ENCODE measurements at regions not wholly inside any gene's neighbourhood (a gene's known extent, or its start where the extent isn't known, plus 50 kb on each side); places are given as distances from the start of the nearest gene placed in this dataset.

DNA sequence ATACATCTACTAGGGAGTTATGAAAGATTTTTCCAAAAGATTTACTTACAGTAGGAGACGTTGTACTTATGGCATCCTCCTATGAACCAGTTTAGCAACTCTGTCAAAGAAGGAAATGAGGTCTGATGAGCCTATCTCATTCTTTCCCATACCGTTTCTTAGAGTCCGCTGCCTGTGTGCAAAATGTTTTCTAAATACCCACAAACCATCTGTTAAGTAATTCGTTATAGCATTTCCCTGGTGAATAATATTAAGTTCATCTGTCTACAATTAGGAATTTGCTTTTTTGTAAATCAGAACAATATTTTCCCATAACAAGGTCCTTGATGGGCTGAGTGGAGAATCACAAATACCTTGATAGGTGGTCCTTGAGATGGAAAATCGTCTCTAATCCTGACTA, 178.8 kb upstream of the TMTC4 start:
- H3K4me3 ChIP-seq (ENCODE audit: control insufficient read depth, low read depth, low read length), result no peak overlapping the region
- DNase-seq (ENCODE audit: low read depth), result no peak
- TF ChIP-seq, protein P1, sequence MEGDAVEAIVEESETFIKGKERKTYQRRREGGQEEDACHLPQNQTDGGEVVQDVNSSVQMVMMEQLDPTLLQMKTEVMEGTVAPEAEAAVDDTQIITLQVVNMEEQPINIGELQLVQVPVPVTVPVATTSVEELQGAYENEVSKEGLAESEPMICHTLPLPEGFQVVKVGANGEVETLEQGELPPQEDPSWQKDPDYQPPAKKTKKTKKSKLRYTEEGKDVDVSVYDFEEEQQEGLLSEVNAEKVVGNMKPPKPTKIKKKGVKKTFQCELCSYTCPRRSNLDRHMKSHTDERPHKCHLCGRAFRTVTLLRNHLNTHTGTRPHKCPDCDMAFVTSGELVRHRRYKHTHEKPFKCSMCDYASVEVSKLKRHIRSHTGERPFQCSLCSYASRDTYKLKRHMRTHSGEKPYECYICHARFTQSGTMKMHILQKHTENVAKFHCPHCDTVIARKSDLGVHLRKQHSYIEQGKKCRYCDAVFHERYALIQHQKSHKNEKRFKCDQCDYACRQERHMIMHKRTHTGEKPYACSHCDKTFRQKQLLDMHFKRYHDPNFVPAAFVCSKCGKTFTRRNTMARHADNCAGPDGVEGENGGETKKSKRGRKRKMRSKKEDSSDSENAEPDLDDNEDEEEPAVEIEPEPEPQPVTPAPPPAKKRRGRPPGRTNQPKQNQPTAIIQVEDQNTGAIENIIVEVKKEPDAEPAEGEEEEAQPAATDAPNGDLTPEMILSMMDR (conservative IDR thresholded peaks at IDR 0.05; ENCODE audit: control insufficient read depth, insufficient read depth, low read depth, low read length), result no peak

DNA sequence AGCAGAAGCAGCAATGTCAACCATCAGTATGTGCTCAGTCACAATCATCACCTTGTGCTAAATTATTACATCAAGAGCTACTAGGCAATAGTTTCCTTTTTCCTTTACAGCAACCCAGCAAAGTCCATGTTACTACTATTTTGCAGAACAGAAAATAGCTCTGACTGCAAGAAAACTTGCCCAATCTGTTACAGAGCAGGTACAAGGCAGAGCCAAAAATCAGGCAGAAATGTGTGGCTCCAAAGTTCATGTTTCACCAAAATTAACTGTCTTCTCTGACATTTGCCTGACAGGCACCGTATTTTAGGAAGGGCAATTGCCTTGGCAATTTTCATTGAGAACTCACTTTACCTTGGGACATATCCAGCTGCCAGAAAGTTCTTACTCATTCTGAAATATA, 177.6 kb upstream of the TMTC4 start:
- DNase-seq (ENCODE audit: low read depth), result no peak
- TF ChIP-seq, protein P1 (conservative IDR thresholded peaks at IDR 0.05; ENCODE audit: control insufficient read depth, insufficient read depth, low read depth, low read length), result no peak
- H3K4me3 ChIP-seq (ENCODE audit: control insufficient read depth, low read depth, low read length), result no peak overlapping the region

DNA sequence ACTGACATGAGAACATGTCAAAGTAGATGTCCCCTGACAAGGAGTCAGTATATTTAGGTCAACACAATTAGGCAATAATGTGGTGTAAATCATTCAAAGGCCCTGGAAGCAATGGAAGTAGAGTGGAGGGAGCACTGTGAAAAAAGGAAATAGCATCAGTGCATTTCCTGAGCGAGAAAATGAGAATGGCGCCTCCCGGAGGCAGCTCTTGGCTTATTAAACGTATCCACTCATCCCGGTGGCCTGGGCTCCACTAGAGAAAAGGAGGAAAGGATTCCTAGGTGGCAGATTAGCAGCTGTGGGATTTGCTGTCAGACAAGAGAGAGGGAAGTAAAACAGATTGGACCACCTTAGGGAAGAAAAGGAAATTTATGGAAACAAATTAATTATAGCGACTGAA, 173.7 kb upstream of the TMTC4 start:
- no peak for DNase-seq (ENCODE audit: low read depth)
- H3K4me3 ChIP-seq (ENCODE audit: control insufficient read depth, low read depth, low read length), result no peak overlapping the region
- TF ChIP-seq, protein P1 (conservative IDR thresholded peaks at IDR 0.05; ENCODE audit: control insufficient read depth, insufficient read depth, low read depth, low read length), result no peak

DNA sequence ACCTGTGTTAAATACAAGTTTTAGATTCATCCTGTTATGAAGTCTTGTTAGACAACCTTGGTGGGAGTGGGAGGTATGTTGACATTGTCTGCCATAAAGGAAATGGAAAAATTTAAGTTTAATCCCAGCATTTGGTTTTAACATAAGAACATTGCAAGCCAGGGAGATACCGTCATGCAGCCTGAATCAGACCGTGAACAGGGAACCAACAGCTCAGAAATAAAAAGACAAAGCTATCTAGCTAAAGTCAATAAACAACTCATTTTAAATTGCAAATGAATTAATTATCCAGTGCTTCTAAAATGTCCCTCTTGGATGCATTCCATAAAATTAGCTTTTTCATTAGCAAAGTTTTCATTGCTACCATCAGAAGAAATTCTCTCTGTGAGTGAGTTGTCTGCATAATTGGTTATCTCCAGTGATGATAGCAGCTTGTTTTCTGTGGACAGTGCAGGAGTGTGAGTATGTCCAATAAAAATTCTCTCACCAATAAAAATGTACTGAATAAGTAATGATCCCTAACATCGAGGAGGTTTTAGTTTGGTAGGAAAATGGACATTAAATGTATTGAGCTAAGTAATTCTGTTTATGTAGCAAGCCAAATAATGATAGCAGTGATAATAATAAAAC, 170.6 kb upstream of the TMTC4 start:
- TF ChIP-seq, protein P1 (conservative IDR thresholded peaks at IDR 0.05; ENCODE audit: control insufficient read depth, insufficient read depth, low read depth, low read length), result no peak
- no peak for DNase-seq (ENCODE audit: low read depth)
- H3K4me3 ChIP-seq (ENCODE audit: control insufficient read depth, low read depth, low read length), result no peak overlapping the region

DNA sequence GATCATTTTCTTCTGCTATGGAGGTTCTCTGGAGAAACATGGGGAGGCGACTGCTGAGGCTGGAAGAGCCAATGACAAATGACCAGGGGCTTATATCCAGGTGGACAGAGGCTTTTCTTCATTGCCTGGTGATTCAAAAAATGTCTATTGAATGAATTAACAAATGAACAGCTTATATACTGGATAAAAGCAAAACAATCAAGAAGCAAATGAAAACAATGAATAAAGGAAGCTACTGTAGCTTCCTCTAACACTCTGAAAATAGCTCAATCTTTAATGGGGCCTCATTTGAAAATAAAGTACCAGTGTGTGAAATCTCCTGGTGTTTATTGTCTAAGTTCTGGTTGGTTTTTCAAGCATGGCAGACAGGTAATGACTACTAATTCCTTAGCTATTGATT, 167.5 kb upstream of the TMTC4 start:
- no peak for DNase-seq (ENCODE audit: low read depth)
- TF ChIP-seq, protein P1 (conservative IDR thresholded peaks at IDR 0.05; ENCODE audit: control insufficient read depth, insufficient read depth, low read depth, low read length), result no peak

DNA sequence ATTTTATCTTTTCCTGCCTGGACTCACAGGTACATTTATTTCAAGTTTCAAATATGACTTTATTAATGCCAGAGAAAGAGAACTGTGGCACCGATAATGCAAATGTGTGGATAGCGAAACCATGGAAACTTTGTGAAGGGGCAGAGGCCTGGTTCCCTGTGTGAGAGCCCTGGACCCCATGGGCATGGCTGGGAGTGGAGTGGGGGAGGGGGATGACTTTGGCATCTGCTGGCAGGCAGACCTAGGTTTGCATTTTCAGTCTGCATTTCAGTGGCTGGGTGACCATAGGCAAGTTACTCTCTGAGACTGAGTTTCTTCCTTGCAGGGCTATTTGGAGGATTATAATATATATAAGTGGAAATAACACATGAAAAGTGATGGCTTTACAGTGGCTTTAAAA, 163.8 kb upstream of the TMTC4 start:
- DNase-seq (ENCODE audit: low read depth), result no peak
- H3K4me3 ChIP-seq (ENCODE audit: control insufficient read depth, low read depth, low read length), result no peak overlapping the region
- TF ChIP-seq, protein P1 (conservative IDR thresholded peaks at IDR 0.05; ENCODE audit: control insufficient read depth, insufficient read depth, low read depth, low read length), result no peak

More for the DNA sequence above, 167.5 kb upstream of the TMTC4 start:
- no peak overlapping the region for H3K4me3 ChIP-seq (ENCODE audit: control insufficient read depth, low read depth, low read length)

DNA sequence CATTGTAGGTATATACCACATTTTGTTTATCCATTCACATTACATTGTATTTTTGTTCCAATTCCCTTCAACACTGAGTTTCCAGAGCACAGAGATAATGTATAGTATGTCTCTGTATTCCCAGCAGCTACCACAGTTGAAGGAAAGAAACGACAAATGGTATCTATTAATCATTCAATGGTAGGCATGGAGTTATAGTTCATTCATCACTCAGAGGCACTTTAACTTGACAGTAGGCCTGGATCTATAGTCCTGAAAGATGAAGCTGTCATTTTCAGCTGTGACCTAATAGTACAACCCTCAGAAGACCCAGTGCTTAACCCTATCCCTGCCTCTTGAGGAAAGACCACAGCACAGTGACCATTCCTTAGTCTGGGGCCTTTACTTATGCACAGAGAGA, 163.0 kb upstream of the TMTC4 start:
- no peak overlapping the region for H3K4me3 ChIP-seq (ENCODE audit: control insufficient read depth, low read depth, low read length)
- DNase-seq (ENCODE audit: low read depth), result no peak
- TF ChIP-seq, protein P1 (conservative IDR thresholded peaks at IDR 0.05; ENCODE audit: control insufficient read depth, insufficient read depth, low read depth, low read length), result no peak

Data from fibroblast of mammary gland (primary cell).